Endothelial cell of umbilical vein (primary cell): ENCODE measurements at regions not wholly inside any gene's neighbourhood (a gene's known extent, or its start where the extent isn't known, plus 50 kb on each side); places are given as distances from the start of the nearest gene placed in this dataset.

ENCODE experiments used
- BruUV-seq: library from RNA; stranded (reverse); fragments of 400-500 nt; replicated peaks from 2 replicates; lab custom pipeline; 2021; lab: Mats Ljungman, UMichigan
- CTCF ChIA-PET: fragments of 300-600, 350-600 bp; sonication (Branson Sonifier 250); formaldehyde crosslinking; loops from one replicate; lab custom pipeline; 2021; ENCODE audit warnings: antibody characterized with exemption, inconsistent platforms; lab: Charles Lee
- POLR2A ChIA-PET: fragments of 300-600, 350-600 bp; sonication (Branson Sonifier 250); formaldehyde crosslinking; loops from one replicate; lab custom pipeline; 2021; ENCODE audit warnings: antibody characterized with exemption, inconsistent platforms; lab: Charles Lee
- DNase-seq: peaks from one replicate; pipeline ENCODE4 v3.0.0-alpha.2; 2011; ENCODE audit warnings: low read depth, low spot score
- FAIRE-seq: peaks from 2 replicates; lab custom pipeline; 2011; peaks lifted over from hg19 to GRCh38; lab: Jason Lieb, UNC
- H2AFZ ChIP-seq: 2 replicates; pipeline ENCODE4 v1.6.0; 2012; ENCODE audit warnings: low read depth, low read length, control low read depth, inconsistent platforms
- H3K27ac ChIP-seq: 2 replicates; pipeline ENCODE4 v1.5.1; 2011; ENCODE audit warnings: low read depth, mild to moderate bottlenecking, control low read depth, low read length, moderate library complexity; ENCODE audit not compliant: insufficient read depth
- H3K27me3 ChIP-seq, 2 experiments: 2 replicates each; pipeline versions ENCODE4 v1.6.0 to v1.6.1; 2011; ENCODE audit warnings: low read length in 2 of 2, mixed read lengths in 1 of 2; ENCODE audit not compliant: control insufficient read depth in 2 of 2, insufficient read depth in 2 of 2
- H3K36me3 ChIP-seq, 2 experiments: 2 replicates in 1 of 2; 3 replicates in 1 of 2; pipeline ENCODE4 v1.5.1; 2011; ENCODE audit warnings: low read length in 2 of 2, mild to moderate bottlenecking in 1 of 2, moderate library complexity in 1 of 2; ENCODE audit not compliant: control insufficient read depth in 2 of 2, insufficient read depth in 2 of 2; ENCODE audit errors: extremely low read depth in 1 of 2
- H3K4me1 ChIP-seq: 3 replicates; pipeline ENCODE4 v1.5.1; 2011; ENCODE audit warnings: mild to moderate bottlenecking, low read length; ENCODE audit not compliant: control insufficient read depth, insufficient read depth; ENCODE audit errors: extremely low read depth
- H3K4me2 ChIP-seq: 2 replicates; pipeline ENCODE4 v1.6.1; 2011; ENCODE audit warnings: low read length, control low read depth, mixed read lengths; ENCODE audit not compliant: insufficient read depth
- H3K4me3 ChIP-seq, 3 experiments: fragments of 200-600 bp in 1 of 3; sonication (generic), shearing (Covaris generic) in 1 of 3; replicated peaks in 1 of 3; 2 replicates each; pipeline ENCODE4 v1.5.1; 2011 to 2016; ENCODE audit warnings: control low read depth in 3 of 3, low read length in 3 of 3, mild to moderate bottlenecking in 2 of 3, inconsistent platforms in 1 of 3, low read depth in 1 of 3, moderate library complexity in 1 of 3; ENCODE audit not compliant: insufficient read depth in 1 of 3
- H3K79me2 ChIP-seq: 2 replicates; pipeline ENCODE4 v1.6.0; 2012; ENCODE audit warnings: low read length, inconsistent platforms; ENCODE audit not compliant: control insufficient read depth, insufficient read depth
- H3K9ac ChIP-seq: replicated peaks from 2 replicates; pipeline ENCODE3; 2011; ENCODE audit warnings: low read length, control low read depth; ENCODE audit not compliant: insufficient read depth; ENCODE audit errors: extremely low read depth
- H3K9me1 ChIP-seq: replicated peaks from 3 replicates; pipeline ENCODE4 v1.6.0; 2011; ENCODE audit warnings: mild to moderate bottlenecking, low read length; ENCODE audit not compliant: control insufficient read depth, insufficient read depth; ENCODE audit errors: extremely low read depth
- H3K9me3 ChIP-seq: replicated peaks from 2 replicates; pipeline ENCODE4 v1.5.1; 2012; ENCODE audit warnings: low read length, inconsistent platforms; ENCODE audit not compliant: control insufficient read depth, insufficient read depth
- H4K20me1 ChIP-seq: replicated peaks from 2 replicates; pipeline ENCODE3; 2011; ENCODE audit warnings: mild to moderate bottlenecking, low read length; ENCODE audit not compliant: control insufficient read depth, insufficient read depth; ENCODE audit errors: extremely low read depth
- CTCF ChIP-seq, 2 donors: IDR thresholded peaks; 1 replicate in 1 of 2; 2 replicates in 1 of 2; pipeline ENCODE4 v1.5.1; 2011; ENCODE audit warnings: low read length in 2 of 2, mild to moderate bottlenecking in 2 of 2, moderate library complexity in 2 of 2, control low read depth in 1 of 2, inconsistent platforms in 1 of 2, low read depth in 1 of 2; ENCODE audit not compliant: insufficient read depth in 1 of 2; ENCODE audit errors: extremely low read depth in 1 of 2
- EZH2 ChIP-seq: IDR thresholded peaks from 2 replicates; pipeline ENCODE4 v1.6.1; 2012; ENCODE audit warnings: borderline replicate concordance, low read depth, mild to moderate bottlenecking, moderate library complexity, low read length, inconsistent platforms; ENCODE audit not compliant: severe bottlenecking
- FOS ChIP-seq: IDR thresholded peaks from 2 replicates; pipeline ENCODE4 v1.6.1; 2011; ENCODE audit warnings: mild to moderate bottlenecking, low read length, moderate library complexity, borderline replicate concordance; ENCODE audit not compliant: insufficient read depth
- GATA2 ChIP-seq: IDR thresholded peaks from 2 replicates; pipeline ENCODE4 v1.7.0; 2011; ENCODE audit warnings: low read depth, mild to moderate bottlenecking, moderate library complexity, mixed read lengths, low read length; ENCODE audit not compliant: insufficient read length, insufficient read depth
- JUN ChIP-seq: IDR thresholded peaks from 2 replicates; pipeline ENCODE4 v1.6.1; 2011; ENCODE audit warnings: borderline replicate concordance, low read depth; ENCODE audit not compliant: insufficient read length, insufficient read depth
- MAX ChIP-seq: IDR thresholded peaks from 2 replicates; pipeline ENCODE4 v1.6.1; 2011; ENCODE audit not compliant: insufficient read depth, insufficient read length
- MYC ChIP-seq: IDR thresholded peaks from one replicate; pipeline ENCODE4 v1.6.1; 2011; ENCODE audit warnings: mild to moderate bottlenecking, low read depth, low read length
- POLR2A ChIP-seq: IDR thresholded peaks from 2 replicates; pipeline ENCODE4 v1.6.1; 2012; ENCODE audit warnings: low read depth, mild to moderate bottlenecking, control low read depth, low read length
- POLR2AphosphoS5 ChIP-seq: IDR thresholded peaks from 2 replicates; pipeline ENCODE4 v1.6.1; 2012; ENCODE audit warnings: low read depth, mild to moderate bottlenecking, control low read depth, low read length, moderate library complexity; ENCODE audit not compliant: insufficient read depth
- dilution Hi-C: fragments of 300-500 bp; cut with MboI; formaldehyde crosslinking; loops from one replicate; pipeline ENCODE4 v1.15.0; 2019; ENCODE audit warnings: low sequenced_read_pairs; ENCODE audit not compliant: extremely low pct_ligation_motif_present
- intact Hi-C: fragments of 100-400 bp; cut with micrococcal nuclease; formaldehyde crosslinking; loops from one replicate; pipeline ENCODE4 v1.10.0; 2022

- intact Hi-C loops (no loop called here), dilution Hi-C loops (no loop called here)
- no peaks in the 10 kb centered on the region for H4K20me1 ChIP-seq
- H3K9ac ChIP-seq = no peak overlapping the region
- no peaks in the 10 kb centered on the region for H3K36me3 ChIP-seq
- CTCF ChIA-PET = interaction anchor here (1.3 to 2.0 kb wide), 2 partner anchors 11 to 33 kb away, joined by 3 to 6 read pairs; no protein-coding TSS in a partner anchor
- no peaks in the 10 kb centered on the region for H3K9me1 ChIP-seq
- no peaks in the 10 kb centered on the region for H3K4me1 ChIP-seq
- POLR2A ChIA-PET = no interaction called here
- DNase-seq (no peak), FAIRE-seq (no peak)
- no TSS peak for BruUV-seq
- TF ChIP-seq CTCF (IDR thresholded peaks at IDR 0.05; ENCODE audit: extremely low read depth in 1 of 2, insufficient read depth in 1 of 2, low read depth in 1 of 2, low read length in 2 of 2) = no peak
- no peak for TF ChIP-seq POLR2AphosphoS5
- no peak for TF ChIP-seq FOS
- no peak for TF ChIP-seq EZH2
- no peak for TF ChIP-seq JUN
- TF ChIP-seq POLR2A = no peak
- no peak for TF ChIP-seq GATA2
- H3K27ac ChIP-seq = no peak overlapping the region
- no peak overlapping the region for H3K4me2 ChIP-seq
- H3K79me2 ChIP-seq = no peaks in the 10 kb centered on the region
- no peak overlapping the region for H3K4me3 ChIP-seq
- no peaks in the 10 kb centered on the region for H3K9me3 ChIP-seq
- no peak overlapping the region for H2AFZ ChIP-seq
- H3K27me3 ChIP-seq = no peaks in the 10 kb centered on the region
Measured at GRCh38 chr7:92955081-92955480, 118.7 kb upstream of the CDK6 start.

- H3K4me2 ChIP-seq = no peak overlapping the region
- POLR2A ChIA-PET = no interaction called here
- no peak overlapping the region for H3K9ac ChIP-seq
- intact Hi-C loops (no loop called here), dilution Hi-C loops (no loop called here)
- no peaks in the 10 kb centered on the region for H3K36me3 ChIP-seq
- no peaks in the 10 kb centered on the region for H3K79me2 ChIP-seq
- no peak overlapping the region for H3K27ac ChIP-seq
- no peak for FAIRE-seq
- no peaks in the 10 kb centered on the region for H3K9me3 ChIP-seq
- H3K4me3 ChIP-seq = no peak overlapping the region
- H3K9me1 ChIP-seq = no peaks in the 10 kb centered on the region
- no peak for TF ChIP-seq MAX
- TF ChIP-seq FOS = no peak
- TF ChIP-seq GATA2 = no peak
- TF ChIP-seq POLR2A = no peak
- no peak for TF ChIP-seq POLR2AphosphoS5
- TF ChIP-seq CTCF (IDR thresholded peaks at IDR 0.05; ENCODE audit: extremely low read depth in 1 of 2, insufficient read depth in 1 of 2, low read depth in 1 of 2, low read length in 2 of 2) = no peak
- no peak for TF ChIP-seq JUN
- no peak for TF ChIP-seq MYC
- TF ChIP-seq EZH2 = no peak
- DNase-seq = no peak
- no peaks in the 10 kb centered on the region for H3K4me1 ChIP-seq
- no peaks in the 10 kb centered on the region for H3K27me3 ChIP-seq
- H2AFZ ChIP-seq = no peak overlapping the region
- CTCF ChIA-PET = interaction anchor here (2.0 kb wide), 1 partner anchor 9 kb away, joined by 6 read pairs; no protein-coding TSS in a partner anchor
- no TSS peak for BruUV-seq
- H4K20me1 ChIP-seq = no peaks in the 10 kb centered on the region
Measured at GRCh38 chr7:92953657-92954056, 117.3 kb upstream of the CDK6 start.
